ENCODE measurements at regions not wholly inside any gene's neighbourhood (a gene's known extent, or its start where the extent isn't known, plus 50 kb on each side); places are given as distances from the start of the nearest gene placed in this dataset.
"Not testable (repeated sequence)": the region's sequence is repeated elsewhere in the genome, so short reads cannot be mapped to it uniquely, and the experiment has no call there.

GRCh38 chr21:32823296-32823695 is 51.7 kb upstream of the PAXBP1 start:
- DNase-seq (ENCODE audit: low spot score): not testable (repeated sequence)

- DNase-seq (ENCODE audit: low spot score): no peak
Measured at GRCh38 chr21:32824950-32825349, 53.4 kb upstream of the PAXBP1 start.

GRCh38 chr21:32826329-32827167 is 55.0 kb upstream of the PAXBP1 start:
- DNase-seq (ENCODE audit: low spot score): peak; percentile 48

DNA sequence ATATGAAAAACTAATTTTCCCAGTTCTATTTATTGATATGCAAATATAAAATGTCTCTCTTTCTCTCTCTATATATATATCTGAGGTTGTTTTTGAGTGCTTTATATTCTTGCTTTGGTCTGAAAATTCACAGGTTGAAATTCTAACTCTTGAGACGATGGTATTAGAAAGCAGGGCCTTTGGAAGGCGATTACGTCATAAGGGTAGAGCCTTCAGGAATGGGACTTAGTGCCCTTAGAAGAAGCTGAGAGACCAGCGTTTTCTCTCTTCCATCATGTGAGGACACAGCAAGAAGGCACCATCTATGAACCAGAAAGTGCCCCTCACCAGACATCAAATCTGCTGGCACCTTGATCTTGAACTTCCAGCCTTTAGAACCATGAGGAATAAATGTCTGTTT is 57.4 kb upstream of the PAXBP1 start:
- DNase-seq (ENCODE audit: low spot score): no peak

DNA sequence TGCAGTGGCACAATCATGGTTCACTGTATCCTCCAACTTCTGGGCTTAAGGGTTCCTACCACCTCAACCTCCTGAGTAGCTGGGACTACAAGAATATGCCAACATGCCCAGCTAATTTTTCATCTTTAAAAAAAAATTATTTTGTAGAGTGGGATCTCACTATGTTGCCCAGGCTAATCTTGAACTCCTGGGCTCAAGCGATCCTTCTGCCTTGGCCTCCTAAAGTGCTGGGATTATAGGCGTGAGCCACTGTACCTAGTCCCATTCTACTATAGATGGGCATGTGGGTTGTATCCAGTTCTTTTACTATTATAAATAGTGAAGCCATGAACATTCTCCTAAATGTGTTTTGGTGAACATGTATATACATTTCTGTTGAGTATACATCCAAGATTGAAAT is 57.9 kb upstream of the PAXBP1 start:
- no peak for DNase-seq (ENCODE audit: low spot score)

- DNase-seq (ENCODE audit: low spot score): not testable (repeated sequence)
Measured at GRCh38 chr21:32831779-32832178, 60.2 kb upstream of the PAXBP1 start.

DNA sequence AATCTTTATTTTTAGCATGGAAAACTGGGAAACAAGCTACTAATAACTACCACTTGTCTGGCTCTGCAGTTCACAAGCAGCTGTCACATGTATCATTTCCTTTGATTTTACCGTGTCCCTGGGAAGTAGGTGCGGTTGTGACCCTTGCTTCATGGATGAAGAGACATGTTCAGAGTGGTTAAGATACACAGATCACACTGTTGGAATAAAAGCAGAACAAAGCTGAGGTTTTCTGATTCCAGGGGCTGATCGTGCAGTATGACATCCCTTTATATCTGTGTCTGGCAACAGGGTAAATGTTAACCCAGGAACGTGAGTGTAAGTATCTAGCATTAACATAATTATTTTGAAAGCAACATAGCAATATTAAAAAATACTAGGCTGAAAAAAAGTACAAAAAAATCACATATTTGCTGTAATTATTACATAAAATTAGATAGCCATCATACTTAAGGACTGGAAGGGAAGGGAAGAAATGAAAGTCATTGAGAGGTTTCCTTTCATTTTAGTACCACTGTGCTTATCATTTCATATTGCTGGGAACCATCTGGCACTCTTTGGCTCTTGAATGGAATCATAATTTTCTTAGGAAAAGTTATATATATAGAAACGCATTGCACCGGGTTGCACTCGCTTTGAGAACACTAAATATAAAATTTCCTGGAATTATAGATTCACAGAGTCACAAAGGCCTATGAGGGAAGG is 62.8 kb upstream of the PAXBP1 start:
- no peak for DNase-seq (ENCODE audit: low spot score)

- DNase-seq (ENCODE audit: low spot score): no peak
Measured at GRCh38 chr21:32834916-32835235, 63.3 kb upstream of the PAXBP1 start.

DNA sequence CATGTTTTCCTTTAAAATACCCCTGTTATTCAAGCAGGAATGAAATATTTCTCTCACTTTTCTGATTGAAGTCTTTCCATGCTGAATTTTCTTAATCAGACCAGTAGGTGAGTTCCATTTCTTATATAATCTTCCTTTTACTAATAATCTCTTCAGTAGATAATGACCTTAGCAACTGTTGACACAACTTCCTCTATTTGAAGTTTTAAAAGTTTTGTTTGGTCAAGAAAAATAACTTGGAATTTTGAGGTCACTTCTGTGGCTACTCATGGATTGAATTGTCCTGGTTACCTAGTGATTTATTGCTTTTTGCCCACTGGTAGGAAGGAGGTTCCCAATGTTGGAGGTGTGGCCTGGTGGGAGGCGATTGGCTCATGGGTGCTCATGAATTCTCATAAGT is 70.6 kb upstream of the PAXBP1 start:
- no peak for DNase-seq (ENCODE audit: low spot score)

DNA sequence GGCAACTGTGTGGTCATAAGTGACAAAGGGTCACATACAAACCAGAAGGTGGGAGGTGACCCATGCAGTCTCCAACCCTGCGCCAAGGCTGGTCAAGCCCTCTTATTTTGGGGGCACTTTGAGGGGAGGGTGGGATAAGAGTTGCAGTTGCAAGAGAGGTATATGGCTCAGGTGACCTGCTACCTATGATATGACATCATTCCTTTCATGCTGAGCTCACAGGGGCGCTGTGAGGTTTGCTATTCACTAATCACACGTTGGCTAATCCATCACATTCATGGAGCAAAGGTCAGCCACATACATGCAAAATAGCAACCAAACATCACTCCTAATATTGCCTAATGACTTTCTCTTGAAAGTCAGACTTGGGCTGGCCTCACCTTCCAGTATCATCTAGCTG is 72.0 kb upstream of the PAXBP1 start:
- peak; percentile 6 for DNase-seq (ENCODE audit: low spot score)

GRCh38 chr21:32844076-32844475 is 72.5 kb upstream of the PAXBP1 start:
- no peak for DNase-seq (ENCODE audit: low spot score)

GRCh38 chr21:32844653-32845436 is 73.3 kb upstream of the PAXBP1 start:
- no peak for DNase-seq (ENCODE audit: low spot score)

DNA sequence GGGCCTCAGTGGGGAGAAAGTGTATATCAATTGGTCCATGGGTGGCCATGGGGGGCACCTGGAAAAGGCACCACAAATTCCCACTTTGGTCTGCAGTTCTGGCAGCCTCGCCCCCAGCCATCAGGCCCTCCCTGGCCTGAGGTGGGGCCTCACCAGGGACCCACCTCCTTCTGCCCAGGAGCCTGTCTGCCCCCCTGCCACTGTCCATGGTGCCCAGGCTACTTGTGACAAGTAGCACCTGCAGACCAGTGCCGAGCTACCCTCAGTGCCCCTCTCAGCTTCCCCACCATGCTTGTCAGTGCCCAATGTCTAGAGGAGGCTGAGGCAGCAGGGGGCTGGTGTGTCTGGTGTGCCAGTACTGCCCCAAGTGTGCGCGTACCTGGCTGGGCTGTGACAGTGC is 87.1 kb upstream of the PAXBP1 start:
- DNase-seq (ENCODE audit: low spot score): no peak

GRCh38 chr21:32860399-32860798 is 88.8 kb upstream of the PAXBP1 start:
- no peak for DNase-seq (ENCODE audit: low spot score)

GRCh38 chr21:32861866-32862265 is 90.3 kb upstream of the PAXBP1 start:
- DNase-seq (ENCODE audit: low spot score): no peak

GRCh38 chr21:32867597-32867996 is 96.0 kb upstream of the PAXBP1 start:
- no peak for DNase-seq (ENCODE audit: low spot score)

GRCh38 chr21:32868631-32869454 is 97.3 kb upstream of the PAXBP1 start:
- no peak for DNase-seq (ENCODE audit: low spot score)

DNA sequence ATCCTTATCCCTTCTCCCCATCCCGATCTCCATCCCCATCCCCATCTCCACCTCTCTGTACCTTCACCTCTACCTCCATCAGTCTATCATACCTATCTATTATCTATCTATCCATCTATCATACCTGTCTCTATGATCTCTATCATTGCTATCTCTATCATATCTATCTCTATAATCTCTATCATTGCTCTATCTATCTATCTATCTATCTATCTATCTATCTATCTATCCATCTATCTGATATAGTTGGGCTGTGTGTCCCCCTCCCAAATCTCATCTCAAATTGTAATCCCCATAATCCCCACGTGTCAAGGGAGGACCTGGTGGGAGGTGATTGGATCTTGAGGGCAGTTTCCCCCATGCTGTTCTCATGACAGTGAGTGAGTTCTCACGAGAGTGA is 97.9 kb upstream of the PAXBP1 start:
- DNase-seq (ENCODE audit: low spot score): no peak

DNA sequence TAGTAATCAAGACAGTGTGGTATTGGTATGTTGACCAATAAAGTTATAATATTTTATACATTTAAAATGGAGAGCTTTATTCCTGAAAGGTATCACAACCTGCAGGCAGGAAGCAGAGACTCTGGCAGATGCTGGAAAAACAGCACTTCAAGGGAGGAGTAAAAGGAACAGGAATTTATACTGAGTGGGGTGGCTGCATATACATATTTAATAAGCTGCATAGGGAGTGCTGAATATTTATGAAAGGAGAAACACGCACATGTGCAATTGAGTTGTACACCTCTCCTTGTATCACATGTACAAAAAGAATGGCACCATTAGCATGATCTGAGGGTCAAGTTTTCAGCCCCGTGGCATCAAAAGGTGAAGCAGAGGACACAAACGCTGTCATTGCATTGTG is 104.9 kb upstream of the PAXBP1 start:
- DNase-seq (ENCODE audit: low spot score): no peak

- DNase-seq (ENCODE audit: low spot score): not testable (repeated sequence)
Measured at GRCh38 chr21:32877888-32878287, 106.3 kb upstream of the PAXBP1 start.

DNA sequence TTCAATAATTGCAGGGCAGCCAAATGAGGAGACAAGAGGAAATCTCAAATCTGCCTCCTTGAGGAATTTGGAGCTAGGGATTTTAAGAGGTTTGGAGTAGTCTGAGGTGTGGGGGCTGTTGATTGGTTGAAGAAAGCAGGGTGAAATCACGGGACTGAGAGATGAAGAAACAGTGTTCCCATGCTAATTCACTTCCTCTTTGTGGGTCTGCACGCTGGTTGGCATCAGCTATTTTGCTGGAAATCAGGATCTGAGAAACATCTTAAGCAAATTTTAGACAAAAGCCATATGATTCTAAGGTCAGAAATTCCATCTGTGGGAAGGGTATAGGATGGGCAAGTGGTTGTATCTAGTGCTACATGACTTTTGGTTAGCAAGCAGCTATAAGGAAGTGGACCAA is 107.1 kb upstream of the PAXBP1 start:
- DNase-seq (ENCODE audit: low spot score): no peak

DNA sequence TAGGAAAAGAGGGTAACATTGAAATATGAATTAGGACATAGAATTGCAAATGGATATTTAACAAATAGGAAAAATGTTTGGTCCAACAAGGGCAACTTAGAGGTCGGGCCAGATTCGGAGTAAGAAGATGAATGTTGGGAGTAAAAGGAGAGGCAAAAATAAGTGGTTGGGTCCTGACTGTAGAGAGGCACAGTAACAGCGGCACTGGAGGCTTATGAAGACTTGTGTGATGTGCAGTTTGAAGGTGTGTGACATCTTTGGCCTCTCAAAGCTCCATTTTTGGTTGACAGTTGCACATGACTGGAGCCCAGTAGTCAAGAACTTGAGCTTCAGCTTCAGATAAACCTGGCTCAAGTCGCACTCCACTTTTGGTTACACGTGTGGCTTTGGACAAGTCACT is 109.9 kb upstream of the PAXBP1 start:
- DNase-seq (ENCODE audit: low spot score): no peak

All from HuH-7 (cell line).